H9 (cell line): ENCODE measurements at regions not wholly inside any gene's neighbourhood (a gene's known extent, or its start where the extent isn't known, plus 50 kb on each side); places are given as distances from the start of the nearest gene placed in this dataset.
"Not testable (repeated sequence)": the region's sequence is repeated elsewhere in the genome, so short reads cannot be mapped to it uniquely, and the experiment has no call there.

Experiments used
- DNase-seq: peaks from one replicate; pipeline ENCODE4 v3.0.0-alpha.2; 2017
- H2AFZ ChIP-seq: one replicate; pipeline ENCODE4 v1.6.1; 2013; ENCODE audit warnings: mild to moderate bottlenecking, low read length, control low read depth, moderate library complexity
- H2AK5ac ChIP-seq: 2 replicates; pipeline ENCODE4 v1.6.1; 2013; ENCODE audit warnings: low read length, control low read depth, mixed read lengths; ENCODE audit not compliant: insufficient read length
- H2BK120ac ChIP-seq: one replicate; pipeline ENCODE4 v1.6.1; 2013; ENCODE audit warnings: low read depth, mild to moderate bottlenecking, low read length, control low read depth, inconsistent platforms; ENCODE audit not compliant: poor library complexity, severe bottlenecking
- H2BK12ac ChIP-seq: 2 replicates; pipeline ENCODE4 v1.6.1; 2013; ENCODE audit warnings: low read length, control low read depth, mixed read lengths, low read depth; ENCODE audit not compliant: insufficient read length
- H2BK15ac ChIP-seq: 2 replicates; pipeline ENCODE4 v1.6.1; 2013; ENCODE audit warnings: low read depth, low read length, control low read depth
- H2BK20ac ChIP-seq: one replicate; pipeline ENCODE4 v1.6.1; 2013; ENCODE audit warnings: low read depth, mild to moderate bottlenecking, low read length, control low read depth, inconsistent platforms; ENCODE audit not compliant: poor library complexity, severe bottlenecking
- H2BK5ac ChIP-seq: 2 replicates; pipeline ENCODE4 v1.6.1; 2013; ENCODE audit warnings: low read length, control low read depth, mixed read lengths; ENCODE audit not compliant: insufficient read length
- H3K14ac ChIP-seq: 2 replicates; pipeline ENCODE4 v1.6.1; 2013; ENCODE audit warnings: low read length, control low read depth; ENCODE audit not compliant: insufficient read depth
- H3K18ac ChIP-seq: 2 replicates; pipeline ENCODE4 v1.6.1; 2013; ENCODE audit warnings: low read depth, mild to moderate bottlenecking, mixed read lengths, low read length, control low read depth; ENCODE audit not compliant: insufficient read length
- H3K23ac ChIP-seq: 2 replicates; pipeline ENCODE4 v1.6.1; 2013; ENCODE audit warnings: low read length, control low read depth, mixed read lengths, low read depth; ENCODE audit not compliant: insufficient read length
- H3K23me2 ChIP-seq: 2 replicates; pipeline ENCODE4 v1.6.1; 2013; ENCODE audit warnings: low read depth, mild to moderate bottlenecking, mixed read lengths, low read length, control low read depth; ENCODE audit not compliant: insufficient read length, poor library complexity, severe bottlenecking
- H3K27ac ChIP-seq: 2 replicates; pipeline ENCODE4 v1.5.1; 2013; ENCODE audit warnings: low read length, control low read depth, mixed read lengths, low read depth; ENCODE audit not compliant: insufficient read length
- H3K27me3 ChIP-seq: 2 replicates; pipeline ENCODE4 v1.6.1; 2013; ENCODE audit warnings: low read length, control low read depth, inconsistent platforms; ENCODE audit not compliant: insufficient read depth
- H3K4ac ChIP-seq: 2 replicates; pipeline ENCODE4 v1.6.1; 2013; ENCODE audit warnings: low read depth, mild to moderate bottlenecking, control low read depth, inconsistent platforms, low read length, moderate library complexity
- H3K4me1 ChIP-seq: 2 replicates; pipeline ENCODE4 v1.6.1; 2013; ENCODE audit warnings: low read length, control low read depth, inconsistent platforms; ENCODE audit not compliant: insufficient read depth
- H3K4me2 ChIP-seq: 2 replicates; pipeline ENCODE4 v1.6.1; 2013; ENCODE audit warnings: low read length, control low read depth, mixed read lengths; ENCODE audit not compliant: insufficient read length, insufficient read depth
- H3K56ac ChIP-seq: 2 replicates; pipeline ENCODE4 v1.6.1; 2013; ENCODE audit warnings: low read depth, mild to moderate bottlenecking, mixed read lengths, low read length, control low read depth; ENCODE audit not compliant: insufficient read length
- H3K79me1 ChIP-seq: 2 replicates; pipeline ENCODE4 v1.6.1; 2013; ENCODE audit warnings: low read depth, mild to moderate bottlenecking, moderate library complexity, low read length, control low read depth, inconsistent platforms; ENCODE audit not compliant: insufficient read depth, poor library complexity, severe bottlenecking
- H3K79me2 ChIP-seq: 2 replicates; pipeline ENCODE4 v1.6.1; 2013; ENCODE audit warnings: low read length, control low read depth, inconsistent platforms; ENCODE audit not compliant: insufficient read depth
- H3K9ac ChIP-seq: 2 replicates; pipeline ENCODE4 v1.6.1; 2013; ENCODE audit warnings: low read length, control low read depth, mixed read lengths; ENCODE audit not compliant: insufficient read length; ENCODE audit errors: extremely low read depth
- H3K9me3 ChIP-seq: one replicate; pipeline ENCODE4 v1.6.1; 2013; ENCODE audit warnings: low read depth, low read length, inconsistent platforms; ENCODE audit not compliant: control insufficient read depth
- H3T11ph ChIP-seq: one replicate; pipeline ENCODE4 v1.6.1; 2013; ENCODE audit warnings: mild to moderate bottlenecking, low read length, control low read depth, inconsistent platforms
- H4K20me1 ChIP-seq: one replicate; pipeline ENCODE4 v1.6.1; 2013; ENCODE audit not compliant: control insufficient read depth, insufficient read length, insufficient read depth
- H4K5ac ChIP-seq: 2 replicates; pipeline ENCODE4 v1.6.1; 2013; ENCODE audit warnings: low read depth, mild to moderate bottlenecking, mixed read lengths, low read length, control low read depth; ENCODE audit not compliant: insufficient read length
- H4K8ac ChIP-seq: replicated peaks from 2 replicates; pipeline ENCODE4 v1.6.1; 2013; ENCODE audit warnings: low read length, control low read depth, mixed read lengths, low read depth; ENCODE audit not compliant: insufficient read length
- H4K91ac ChIP-seq: 2 replicates; pipeline ENCODE4 v1.6.1; 2013; ENCODE audit warnings: low read depth, mild to moderate bottlenecking, moderate library complexity, mixed read lengths, low read length, control low read depth; ENCODE audit not compliant: insufficient read length
- H3K27ac Mint-ChIP-seq, 3 experiments: 2 replicates in 2 of 3; 3 replicates in 1 of 3; pipeline ENCODE4 v1.8.0; 2020 to 2021; ENCODE audit warnings: mixed read lengths in 3 of 3, mild to moderate bottlenecking in 1 of 3, moderate library complexity in 1 of 3
- H3K27me3 Mint-ChIP-seq: 2 replicates; pipeline ENCODE4 v1.8.0; 2021; ENCODE audit warnings: low read depth, mild to moderate bottlenecking, moderate library complexity, mixed read lengths
- H3K36me3 Mint-ChIP-seq, 3 experiments: 2 replicates in 2 of 3; 3 replicates in 1 of 3; pipeline ENCODE4 v1.8.0; 2020 to 2021; ENCODE audit warnings: low read depth in 3 of 3, mixed read lengths in 3 of 3; ENCODE audit not compliant: insufficient read depth in 1 of 3
- H3K4me1 Mint-ChIP-seq, 2 experiments: 2 replicates each; pipeline ENCODE4 v1.8.0; 2020; ENCODE audit warnings: mixed read lengths in 2 of 2
- H3K4me3 Mint-ChIP-seq, 2 experiments: 2 replicates in 1 of 2; 3 replicates in 1 of 2; pipeline ENCODE4 v1.8.0; 2020 to 2021; ENCODE audit warnings: mild to moderate bottlenecking in 2 of 2, mixed read lengths in 2 of 2, moderate library complexity in 1 of 2
- H3K9me3 Mint-ChIP-seq, 2 experiments: 2 replicates in 1 of 2; 3 replicates in 1 of 2; pipeline ENCODE4 v1.8.0; 2020; ENCODE audit warnings: mild to moderate bottlenecking in 2 of 2, mixed read lengths in 2 of 2, moderate library complexity in 1 of 2
- CTCF ChIP-seq: fragments of 200-600 bp; sonication (generic); conservative IDR thresholded peaks from 3 replicates; pipeline ENCODE4 v1.8.0; 2021; ENCODE audit warnings: antibody characterized with exemption, mild to moderate bottlenecking
- WGBS: extraction: QIAGEN DNeasy Blood & Tissue Kit; methylation state at CpG from one replicate; pipeline ENCODE4 v1.1.7; 2013; ENCODE audit warnings: missing lambda C conversion rate, low lambda C conversion rate, mixed read lengths; ENCODE audit not compliant: insufficient read length; ENCODE audit errors: extremely low coverage; 5-methylcytosine and 5-hydroxymethylcytosine counted together

- no peak overlapping the region for H4K5ac ChIP-seq
- Mint-ChIP-seq H3K9me3 (no peaks in the 10 kb centered on the region; a peak in 1 of 5 replicates), H3K4me1 (0 out of 4 replicates have a peak, but pooled peaks cover 0 to 3% of the 10 kb centered on the region in 2 experiments), H3K4me3 (no peak overlapping the region), H3K27me3 (peaks cover 2% of the 10 kb centered on the region; the same call in 1 of the 2 replicates), H3K27ac (no peak overlapping the region), H3K36me3 (no peaks in the 10 kb centered on the region)
- H3K4me1 ChIP-seq = no peaks in the 10 kb centered on the region
- H3K56ac ChIP-seq = no peak overlapping the region
- no CpG with 5 or more reads among the region's 7 CpGs for WGBS
- no peaks in the 10 kb centered on the region for H3K23me2 ChIP-seq
- no peak overlapping the region for H3K14ac ChIP-seq
- H4K91ac ChIP-seq = no peak overlapping the region
- H3T11ph ChIP-seq = no peak overlapping the region
- H3K23ac ChIP-seq = no peak overlapping the region
- H3K79me1 ChIP-seq = no peaks in the 10 kb centered on the region
- no peak overlapping the region for H2BK5ac ChIP-seq
- no peak overlapping the region for H3K4ac ChIP-seq
- no peak overlapping the region for H3K27ac ChIP-seq
- H4K20me1 ChIP-seq = no peaks in the 10 kb centered on the region
- no peak overlapping the region for H4K8ac ChIP-seq
- H3K18ac ChIP-seq = no peak overlapping the region
- no peak overlapping the region for H2AFZ ChIP-seq
- H2BK15ac ChIP-seq = no peak overlapping the region
- no peak overlapping the region for H2BK12ac ChIP-seq
- H2AK5ac ChIP-seq = no peak overlapping the region
- H2BK20ac ChIP-seq = no peak overlapping the region
- no peak overlapping the region for H2BK120ac ChIP-seq
- TF ChIP-seq CTCF = no peak
- H3K4me2 ChIP-seq = no peak overlapping the region
- no peaks in the 10 kb centered on the region for H3K9me3 ChIP-seq
- H3K27me3 ChIP-seq = no peaks in the 10 kb centered on the region
- no peaks in the 10 kb centered on the region for H3K79me2 ChIP-seq
- no peak for DNase-seq
- H3K9ac ChIP-seq = no peak overlapping the region
Observed at GRCh38 chr5:155665361-155665760, 651.8 kb downstream of the KIF4B start.

GRCh38 chr5:155672001-155672400 is 655.0 kb upstream of the SGCD start:
- not testable (repeated sequence) for H2BK120ac ChIP-seq, H4K8ac ChIP-seq, H3K27ac Mint-ChIP-seq, H3K27me3 ChIP-seq, H3K23me2 ChIP-seq, H3K4me2 ChIP-seq, H3K27me3 Mint-ChIP-seq, H3T11ph ChIP-seq, H4K20me1 ChIP-seq, H3K36me3 Mint-ChIP-seq, H3K9me3 Mint-ChIP-seq, H4K91ac ChIP-seq, H3K4ac ChIP-seq, H3K23ac ChIP-seq, H3K79me1 ChIP-seq, H2BK12ac ChIP-seq, H2BK5ac ChIP-seq, H4K5ac ChIP-seq, H3K4me3 Mint-ChIP-seq, H2BK20ac ChIP-seq, H2BK15ac ChIP-seq, H3K18ac ChIP-seq, H3K56ac ChIP-seq, H3K27ac ChIP-seq, H2AK5ac ChIP-seq, H2AFZ ChIP-seq, DNase-seq, H3K9me3 ChIP-seq, H3K4me1 ChIP-seq, H3K9ac ChIP-seq, H3K4me1 Mint-ChIP-seq, H3K79me2 ChIP-seq, H3K14ac ChIP-seq
- no CpG with 5 or more reads among the region's 7 CpGs for WGBS
